ENCODE measurements at regions not wholly inside any gene's neighbourhood (a gene's known extent, or its start where the extent isn't known, plus 50 kb on each side); places are given as distances from the start of the nearest gene placed in this dataset.

GRCh38 chr9:102209176-102209575, 470.7 kb upstream of the GRIN3A start:
- H3K4me3 Mint-ChIP-seq, result no peak overlapping the region
- no peak overlapping the region for H3K27ac ChIP-seq (ENCODE audit: low read length in 2 of 2)
- no peaks in the 10 kb centered on the region for H3K9me3 ChIP-seq (ENCODE audit: control extremely low read depth in 1 of 3, control insufficient read depth in 2 of 3, insufficient read depth in 1 of 3, low read length in 2 of 3)
- no peak overlapping the region for H2AFZ ChIP-seq (ENCODE audit: insufficient read depth, low read depth, low read length, poor library complexity, severe bottlenecking)
- ChIA-PET POLR2A (no interaction called here), CTCF (no interaction called here)
- no peaks in the 10 kb centered on the region for H3K4me1 Mint-ChIP-seq
- H3K36me3 ChIP-seq (replicated peaks in 1 of 2; ENCODE audit: control extremely low read depth in 1 of 2, control insufficient read depth in 1 of 2, extremely low read depth in 1 of 2, insufficient read depth in 2 of 2, low read length in 1 of 2), result no peaks in the 10 kb centered on the region
- ATAC-seq (ENCODE audit: low read depth) (no peak), DNase-seq (no peak)
- no peak overlapping the region for H3K4me2 ChIP-seq (replicated peaks; ENCODE audit: low read depth, low read length, poor library complexity, severe bottlenecking)
- no peak overlapping the region for H3K27ac Mint-ChIP-seq
- TF ChIP-seq CTCF (IDR thresholded peaks at IDR 0.05), result no peak
- no peak for TF ChIP-seq EZH2 (IDR thresholded peaks at IDR 0.05; ENCODE audit: borderline replicate concordance, insufficient read depth, low read depth, low read length, poor library complexity, severe bottlenecking)
- no peaks in the 10 kb centered on the region for H4K20me1 ChIP-seq (ENCODE audit: control insufficient read depth, insufficient read depth, low read length, poor library complexity, severe bottlenecking)
- H3K79me2 ChIP-seq (ENCODE audit: control insufficient read depth, insufficient read depth, low read length), result no peaks in the 10 kb centered on the region
- no CpG with 5 or more reads among the region's 3 CpGs for WGBS (ENCODE audit: insufficient coverage)
- no peaks in the 10 kb centered on the region for H3K27me3 ChIP-seq (replicated peaks in 1 of 4; ENCODE audit: control extremely low read depth in 1 of 4, control insufficient read depth in 3 of 4, insufficient read depth in 4 of 4, low read length in 3 of 4)
- no peaks in the 10 kb centered on the region for H3K4me1 ChIP-seq (ENCODE audit: control insufficient read depth in 2 of 2, insufficient read depth in 2 of 2, low read length in 2 of 2)
- intact Hi-C loops (cut with micrococcal nuclease), result no loop called here
- H3K27me3 Mint-ChIP-seq, result no peaks in the 10 kb centered on the region
- no peaks in the 10 kb centered on the region for H3K9me3 Mint-ChIP-seq (ENCODE audit: insufficient read depth)
- no peak overlapping the region for H3K9ac ChIP-seq (ENCODE audit: low read length)
- H3K4me3 ChIP-seq (ENCODE audit: control extremely low read depth in 1 of 5, extremely low read depth in 1 of 5, insufficient read depth in 1 of 5, low read depth in 2 of 5, low read length in 4 of 5), result no peak overlapping the region

- Histone ChIP-seq H3K4me3 (ENCODE audit: control extremely low read depth in 1 of 5, extremely low read depth in 1 of 5, insufficient read depth in 1 of 5, low read depth in 2 of 5, low read length in 4 of 5) (no peak overlapping the region), H3K9ac (ENCODE audit: low read length) (no peak overlapping the region), H3K9me3 (ENCODE audit: control extremely low read depth in 1 of 3, control insufficient read depth in 2 of 3, insufficient read depth in 1 of 3, low read length in 2 of 3) (no peaks in the 10 kb centered on the region), H3K36me3 (replicated peaks in 1 of 2; ENCODE audit: control extremely low read depth in 1 of 2, control insufficient read depth in 1 of 2, extremely low read depth in 1 of 2, insufficient read depth in 2 of 2, low read length in 1 of 2) (no peaks in the 10 kb centered on the region), H2AFZ (ENCODE audit: insufficient read depth, low read depth, low read length, poor library complexity, severe bottlenecking) (no peak overlapping the region), H3K27me3 (replicated peaks in 1 of 4; ENCODE audit: control extremely low read depth in 1 of 4, control insufficient read depth in 3 of 4, insufficient read depth in 4 of 4, low read length in 3 of 4) (no peaks in the 10 kb centered on the region), H3K27ac (ENCODE audit: low read length in 2 of 2) (no peak overlapping the region), H3K79me2 (ENCODE audit: control insufficient read depth, insufficient read depth, low read length) (no peaks in the 10 kb centered on the region), H3K4me1 (ENCODE audit: control insufficient read depth in 2 of 2, insufficient read depth in 2 of 2, low read length in 2 of 2) (no peaks in the 10 kb centered on the region), H3K4me2 (replicated peaks; ENCODE audit: low read depth, low read length, poor library complexity, severe bottlenecking) (no peak overlapping the region), H4K20me1 (ENCODE audit: control insufficient read depth, insufficient read depth, low read length, poor library complexity, severe bottlenecking) (no peaks in the 10 kb centered on the region)
- ChIA-PET POLR2A (no interaction called here), CTCF (no interaction called here)
- Mint-ChIP-seq H3K4me3 (no peak overlapping the region), H3K27ac (no peak overlapping the region), H3K4me1 (no peaks in the 10 kb centered on the region), H3K27me3 (no peaks in the 10 kb centered on the region), H3K9me3 (ENCODE audit: insufficient read depth) (no peaks in the 10 kb centered on the region)
- no peak for TF ChIP-seq CTCF (IDR thresholded peaks at IDR 0.05)
- no peak for TF ChIP-seq EZH2 (IDR thresholded peaks at IDR 0.05; ENCODE audit: borderline replicate concordance, insufficient read depth, low read depth, low read length, poor library complexity, severe bottlenecking)
- ATAC-seq (ENCODE audit: low read depth) (no peak), DNase-seq (no peak)
- intact Hi-C loops (cut with micrococcal nuclease), result no loop called here
- no CpG with 5 or more reads among the region's 4 CpGs for WGBS (ENCODE audit: insufficient coverage)
Measured at GRCh38 chr9:102206432-102206831, 468.0 kb upstream of the GRIN3A start.

Measured in B cell (primary cell).